Peyer's patch (tissue), 4 donors: ENCODE measurements at regions not wholly inside any gene's neighbourhood (a gene's known extent, or its start where the extent isn't known, plus 50 kb on each side); places are given as distances from the start of the nearest gene placed in this dataset.

Experiments
- CTCF ChIP-seq, 6 experiments: fragments of 450-650 bp in 4 of 6; fragments of 200-600 bp in 2 of 6; sonication (generic) in 1 of 6; IDR thresholded peaks; one replicate each; pipeline ENCODE4 v1.5.1; 2017 to 2019; ENCODE audit warnings: antibody characterized with exemption in 6 of 6, mild to moderate bottlenecking in 3 of 6, moderate library complexity in 1 of 6
- POLR2A ChIP-seq, 2 donors: fragments of 450-650 bp; IDR thresholded peaks; one replicate each; pipeline ENCODE4 v1.5.1; 2017; ENCODE audit warnings: antibody characterized with exemption in 2 of 2, mild to moderate bottlenecking in 2 of 2, moderate library complexity in 2 of 2

DNA sequence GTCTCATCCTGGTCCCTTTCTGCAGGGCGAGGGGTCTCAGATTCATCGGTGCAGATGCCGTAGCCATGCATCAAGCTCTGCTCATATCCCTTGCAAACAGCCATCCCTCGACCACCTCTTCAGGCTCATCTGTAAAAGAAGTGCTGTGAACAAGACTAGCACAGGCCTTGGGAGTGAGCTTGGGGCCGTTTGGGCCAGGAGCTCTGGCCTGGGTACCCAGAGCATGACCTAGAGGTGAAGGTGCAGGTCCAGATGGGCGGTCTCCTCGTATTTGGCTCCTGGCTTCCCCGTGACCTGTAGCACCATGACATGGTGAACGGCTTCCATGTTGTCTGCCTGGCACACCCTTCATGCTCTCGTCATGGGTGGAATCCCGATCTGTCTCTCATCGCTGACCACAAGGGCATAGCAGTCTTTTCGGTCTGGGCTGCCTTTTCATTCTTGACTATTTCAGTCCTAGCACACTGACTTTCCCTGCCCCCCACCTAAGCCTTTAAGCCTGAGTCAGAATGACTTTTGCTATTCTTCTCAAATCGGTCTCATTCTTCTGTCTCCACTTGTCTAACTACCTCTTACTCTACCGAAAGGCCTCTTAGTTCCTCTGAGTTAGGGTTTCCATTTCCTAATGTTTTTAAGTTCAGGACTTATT lies 216.0 kb downstream of the FOXL1 start:
- TF ChIP-seq CTCF (IDR thresholded peaks at IDR 0.05) (no peak), POLR2A (IDR thresholded peaks at IDR 0.05) (no peak)
